GM12865 (cell line): ENCODE measurements at regions not wholly inside any gene's neighbourhood (a gene's known extent, or its start where the extent isn't known, plus 50 kb on each side); places are given as distances from the start of the nearest gene placed in this dataset.

ENCODE experiments used
- DNase-seq: peaks from one replicate; pipeline ENCODE4 v3.0.0; 2010; ENCODE audit warnings: low read depth
- H3K4me3 ChIP-seq: 2 replicates; pipeline ENCODE4 v1.5.1; 2011; ENCODE audit warnings: mild to moderate bottlenecking, low read depth, low read length, control low read depth
- CTCF ChIP-seq: IDR thresholded peaks from 2 replicates; pipeline ENCODE4 v1.5.1; 2011; ENCODE audit warnings: low read length, control low read depth, low read depth, inconsistent platforms; ENCODE audit not compliant: insufficient read depth; ENCODE audit errors: missing control alignments

- DNase-seq: no peak
- no peak for TF ChIP-seq CTCF
- H3K4me3 ChIP-seq: no peak overlapping the region
Observed at GRCh38 chr9:14400658-14400995, 86.7 kb upstream of the NFIB start.

- no peak for DNase-seq
- no peak for TF ChIP-seq CTCF
- H3K4me3 ChIP-seq: no peak overlapping the region
Observed at GRCh38 chr9:14399756-14400657, 86.1 kb upstream of the NFIB start.

GRCh38 chr9:14398473-14398872 is 84.5 kb upstream of the NFIB start:
- no peak overlapping the region for H3K4me3 ChIP-seq
- no peak for DNase-seq
- TF ChIP-seq CTCF: no peak

GRCh38 chr9:14396171-14396570 is 82.2 kb upstream of the NFIB start:
- no peak overlapping the region for H3K4me3 ChIP-seq
- TF ChIP-seq CTCF: no peak
- DNase-seq: no peak

GRCh38 chr9:14395317-14396082 is 81.6 kb upstream of the NFIB start:
- no peak for TF ChIP-seq CTCF
- no peak for DNase-seq
- no peak overlapping the region for H3K4me3 ChIP-seq

GRCh38 chr9:14393418-14393817 is 79.5 kb upstream of the NFIB start:
- DNase-seq: no peak
- H3K4me3 ChIP-seq: no peak overlapping the region
- no peak for TF ChIP-seq CTCF
